ENCODE measurements at regions not wholly inside any gene's neighbourhood (a gene's known extent, or its start where the extent isn't known, plus 50 kb on each side); places are given as distances from the start of the nearest gene placed in this dataset.
"Not testable (repeated sequence)": the region's sequence is repeated elsewhere in the genome, so short reads cannot be mapped to it uniquely, and the experiment has no call there.

- FAIRE-seq (no peak), DNase-seq (ENCODE audit: insufficient read length, low spot score) (no peak)
These were observed 129.3 kb downstream of the LNPK start for GRCh38 chr2:175872721-175873120.

GRCh38 chr2:175872005-175872348 lies 130.1 kb downstream of the LNPK start:
- no peak for FAIRE-seq

GRCh38 chr2:175871331-175872004 lies 130.6 kb downstream of the LNPK start:
- DNase-seq (ENCODE audit: insufficient read length, low spot score) (no peak), FAIRE-seq (no peak)

More at GRCh38 chr2:175872005-175872348, 130.1 kb downstream of the LNPK start:
- DNase-seq (ENCODE audit: insufficient read length, low spot score), result no peak

- DNase-seq (ENCODE audit: insufficient read length, low spot score), result no peak
- no peak for FAIRE-seq
These were observed 136.4 kb downstream of the LNPK start for GRCh38 chr2:175865716-175866115.

- no peak for FAIRE-seq
These were observed 137.8 kb downstream of the LNPK start for GRCh38 chr2:175864137-175864850.

GRCh38 chr2:175861958-175862357 lies 140.1 kb downstream of the LNPK start:
- no peak for DNase-seq (ENCODE audit: insufficient read length, low spot score)
- no peak for FAIRE-seq

More at GRCh38 chr2:175864137-175864850, 137.8 kb downstream of the LNPK start:
- no peak for DNase-seq (ENCODE audit: insufficient read length, low spot score)

- DNase-seq (ENCODE audit: insufficient read length, low spot score) (no peak), FAIRE-seq (no peak)
These were observed 146.1 kb downstream of the LNPK start for GRCh38 chr2:175855794-175856453.

- no peak for DNase-seq (ENCODE audit: insufficient read length, low spot score)
- no peak for FAIRE-seq
These were observed 146.8 kb downstream of the LNPK start for GRCh38 chr2:175855236-175855635.

GRCh38 chr2:175854665-175855064 lies 147.4 kb downstream of the LNPK start:
- FAIRE-seq, result no peak
- DNase-seq (ENCODE audit: insufficient read length, low spot score), result no peak

GRCh38 chr2:175854129-175854528 lies 147.9 kb downstream of the LNPK start:
- no peak for DNase-seq (ENCODE audit: insufficient read length, low spot score)
- no peak for FAIRE-seq

GRCh38 chr2:175853616-175853890 lies 148.5 kb downstream of the LNPK start:
- FAIRE-seq, result no peak
- no peak for DNase-seq (ENCODE audit: insufficient read length, low spot score)

- FAIRE-seq (no peak), DNase-seq (ENCODE audit: insufficient read length, low spot score) (no peak)
These were observed 149.0 kb downstream of the LNPK start for GRCh38 chr2:175852879-175853615.

GRCh38 chr2:175847128-175847527 lies 154.9 kb downstream of the LNPK start:
- no peak for FAIRE-seq
- DNase-seq (ENCODE audit: insufficient read length, low spot score), result no peak

- FAIRE-seq (no peak), DNase-seq (ENCODE audit: insufficient read length, low spot score) (no peak)
These were observed 157.9 kb downstream of the LNPK start for GRCh38 chr2:175844169-175844568.

- FAIRE-seq (no peak), DNase-seq (ENCODE audit: insufficient read length, low spot score) (no peak)
These were observed 158.4 kb downstream of the LNPK start for GRCh38 chr2:175843625-175844024.

GRCh38 chr2:175842996-175843395 lies 159.1 kb downstream of the LNPK start:
- DNase-seq (ENCODE audit: insufficient read length, low spot score) (no peak), FAIRE-seq (no peak)

GRCh38 chr2:175840765-175841164 lies 161.3 kb downstream of the LNPK start:
- not testable (repeated sequence) for FAIRE-seq

GRCh38 chr2:175840256-175840655 lies 161.8 kb downstream of the LNPK start:
- FAIRE-seq, result no peak
- DNase-seq (ENCODE audit: insufficient read length, low spot score), result no peak

More at GRCh38 chr2:175840765-175841164, 161.3 kb downstream of the LNPK start:
- not testable (repeated sequence) for DNase-seq (ENCODE audit: insufficient read length, low spot score)

GRCh38 chr2:175838979-175839378 lies 163.1 kb downstream of the LNPK start:
- no peak for FAIRE-seq
- DNase-seq (ENCODE audit: insufficient read length, low spot score), result no peak

GRCh38 chr2:175837046-175837445 lies 165.0 kb downstream of the LNPK start:
- DNase-seq (ENCODE audit: insufficient read length, low spot score) (no peak), FAIRE-seq (no peak)

GRCh38 chr2:175836361-175836760 lies 165.7 kb downstream of the LNPK start:
- no peak for DNase-seq (ENCODE audit: insufficient read length, low spot score)
- no peak for FAIRE-seq
